ENCODE measurements at regions not wholly inside any gene's neighbourhood (a gene's known extent, or its start where the extent isn't known, plus 50 kb on each side); places are given as distances from the start of the nearest gene placed in this dataset.

DNA sequence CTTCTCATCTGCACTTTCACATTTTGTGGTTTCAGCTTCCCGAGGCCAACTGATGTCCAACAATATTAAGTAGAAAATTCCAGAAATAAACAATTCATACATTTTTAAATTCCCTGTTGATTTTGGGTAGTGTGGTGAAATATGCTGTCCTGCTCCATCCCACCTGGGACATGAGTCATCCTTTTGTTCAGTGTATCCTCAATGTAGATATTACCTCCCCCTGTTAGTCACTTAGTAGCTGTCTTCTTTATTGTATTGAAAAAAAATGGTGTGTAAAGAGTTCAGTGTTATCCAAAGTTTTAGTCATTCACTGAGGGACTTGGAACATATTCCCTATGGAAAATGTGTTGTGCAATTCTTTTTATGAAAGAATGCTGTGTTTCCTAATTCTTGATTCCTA, 348.1 kb downstream of the SOCS6 start:
- no peak for DNase-seq (ENCODE audit: low spot score in 2 of 2)
- H3K27me3 Mint-ChIP-seq = no peaks in the 10 kb centered on the region
- no peaks in the 10 kb centered on the region for H3K4me1 Mint-ChIP-seq
- H3K27ac Mint-ChIP-seq (ENCODE audit: low read depth) = no peak overlapping the region
- no peak overlapping the region for H3K4me3 Mint-ChIP-seq
- no peak for ATAC-seq (replicated peaks; ENCODE audit: extremely low read depth, poor library complexity, severe bottlenecking)
- no peaks in the 10 kb centered on the region for H3K36me3 Mint-ChIP-seq (ENCODE audit: insufficient read depth)
- no peaks in the 10 kb centered on the region for H3K9me3 Mint-ChIP-seq

DNA sequence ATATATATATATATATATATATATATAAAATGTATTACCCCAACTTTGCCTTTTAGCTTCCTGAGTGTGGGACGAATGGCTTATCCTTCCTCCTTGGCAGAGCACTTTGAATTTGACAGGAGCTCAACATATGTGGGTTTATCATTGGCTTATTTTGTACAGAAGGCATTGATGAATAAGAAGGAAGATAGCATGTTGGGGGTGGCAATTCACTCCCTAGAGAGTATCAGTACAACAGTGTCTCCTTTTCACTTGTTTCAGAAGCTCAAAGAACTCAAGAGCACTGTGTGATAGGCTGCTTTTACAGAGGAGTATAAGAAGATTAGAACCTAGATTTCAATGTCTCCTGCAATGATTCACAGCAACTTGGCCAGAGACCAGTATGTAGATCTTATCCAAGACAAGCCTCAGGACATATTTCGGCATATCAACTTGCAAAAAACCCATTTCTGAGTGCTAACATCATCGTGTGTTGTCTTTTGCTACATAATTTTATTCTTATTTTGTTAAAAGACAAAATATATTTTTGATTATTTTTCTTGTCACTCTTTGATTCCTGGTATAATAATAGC, 345.8 kb downstream of the SOCS6 start:
- H3K27me3 Mint-ChIP-seq = no peaks in the 10 kb centered on the region
- ATAC-seq (replicated peaks; ENCODE audit: extremely low read depth, poor library complexity, severe bottlenecking) (no peak), DNase-seq (ENCODE audit: low spot score in 2 of 2) (no peak)
- no peaks in the 10 kb centered on the region for H3K4me1 Mint-ChIP-seq
- H3K9me3 Mint-ChIP-seq = no peaks in the 10 kb centered on the region
- no peak overlapping the region for H3K4me3 Mint-ChIP-seq
- H3K27ac Mint-ChIP-seq (ENCODE audit: low read depth) = no peak overlapping the region
- no peaks in the 10 kb centered on the region for H3K36me3 Mint-ChIP-seq (ENCODE audit: insufficient read depth)

DNA sequence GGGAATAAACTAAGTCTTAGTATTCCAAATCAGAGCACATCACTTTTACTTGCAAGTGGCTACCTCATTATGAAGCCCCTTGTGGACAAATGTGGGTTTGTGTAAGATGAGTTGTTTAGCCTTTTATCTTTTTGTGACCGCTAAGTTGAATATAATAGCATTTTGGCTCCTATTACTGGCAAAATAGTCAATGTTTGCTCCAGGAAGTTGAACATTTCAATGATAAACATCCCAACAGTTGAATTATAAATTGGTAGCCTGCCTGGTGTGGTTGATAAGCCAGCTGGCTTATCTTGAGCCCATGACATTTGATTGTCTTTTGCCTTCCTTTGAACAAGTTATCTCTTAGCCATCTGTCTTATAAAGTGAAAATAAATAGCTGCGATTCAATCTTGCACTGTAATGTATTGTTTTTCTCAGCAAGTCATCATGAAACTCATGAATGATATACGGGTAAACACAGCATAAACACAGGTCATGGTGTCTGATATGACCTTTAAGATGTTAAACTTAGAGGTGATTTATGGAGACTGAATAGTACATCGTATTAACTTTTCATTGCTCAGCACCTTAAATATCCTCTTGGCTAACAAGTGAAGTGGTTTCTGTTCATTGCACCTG, 338.4 kb downstream of the SOCS6 start:
- no peaks in the 10 kb centered on the region for H3K4me1 Mint-ChIP-seq
- ATAC-seq (replicated peaks; ENCODE audit: extremely low read depth, poor library complexity, severe bottlenecking) = no peak
- H3K4me3 Mint-ChIP-seq = no peak overlapping the region
- no peak for DNase-seq (ENCODE audit: low spot score in 2 of 2)
- no peak overlapping the region for H3K27ac Mint-ChIP-seq (ENCODE audit: low read depth)
- H3K36me3 Mint-ChIP-seq (ENCODE audit: insufficient read depth) = no peaks in the 10 kb centered on the region
- no peaks in the 10 kb centered on the region for H3K27me3 Mint-ChIP-seq
- H3K9me3 Mint-ChIP-seq = peaks cover 24% of the 10 kb centered on the region

DNA sequence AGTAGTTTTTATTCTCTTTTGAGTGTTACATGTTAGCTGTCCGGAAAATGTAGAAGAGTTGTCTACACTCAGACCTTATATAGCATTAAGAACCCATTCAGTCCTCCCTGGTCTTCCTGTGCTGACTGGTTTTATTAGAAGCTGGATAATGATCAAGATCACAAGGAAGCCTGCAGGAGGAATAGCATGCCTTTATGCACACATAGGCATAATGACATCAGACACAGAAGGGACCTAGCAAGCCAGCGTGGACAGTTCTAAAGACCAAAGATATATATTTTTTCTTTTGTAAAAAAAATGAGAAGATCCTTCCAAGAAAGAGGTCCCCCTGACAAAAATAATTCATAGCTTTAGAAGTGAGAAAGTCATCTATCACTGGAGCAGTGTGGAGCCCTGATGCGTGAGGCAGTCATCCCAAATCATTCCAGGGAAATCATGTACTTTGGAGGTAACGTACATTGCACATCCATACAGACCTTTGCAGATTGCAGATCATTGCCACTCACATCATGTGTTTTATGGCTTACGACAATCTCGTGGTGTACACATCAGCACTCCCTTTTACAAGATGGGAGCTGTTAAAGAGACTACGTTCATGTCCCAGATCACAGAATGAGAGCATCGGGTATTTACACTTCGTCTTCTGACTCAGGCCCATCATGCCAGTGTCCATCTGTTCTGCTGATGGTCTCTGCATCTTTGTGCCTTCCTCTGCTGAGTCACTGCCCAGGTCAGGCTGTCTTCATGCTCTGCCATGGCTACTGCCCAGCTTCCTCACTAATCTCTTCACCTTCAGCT, 334.0 kb downstream of the SOCS6 start:
- no peaks in the 10 kb centered on the region for H3K36me3 Mint-ChIP-seq (ENCODE audit: insufficient read depth)
- H3K27me3 Mint-ChIP-seq = no peaks in the 10 kb centered on the region
- DNase-seq (ENCODE audit: low spot score in 2 of 2) (no peak), ATAC-seq (replicated peaks; ENCODE audit: extremely low read depth, poor library complexity, severe bottlenecking) (no peak)
- peaks cover 24% of the 10 kb centered on the region for H3K9me3 Mint-ChIP-seq
- no peak overlapping the region for H3K27ac Mint-ChIP-seq (ENCODE audit: low read depth)
- peaks cover 9% of the 10 kb centered on the region for H3K4me1 Mint-ChIP-seq
- H3K4me3 Mint-ChIP-seq = no peak overlapping the region

DNA sequence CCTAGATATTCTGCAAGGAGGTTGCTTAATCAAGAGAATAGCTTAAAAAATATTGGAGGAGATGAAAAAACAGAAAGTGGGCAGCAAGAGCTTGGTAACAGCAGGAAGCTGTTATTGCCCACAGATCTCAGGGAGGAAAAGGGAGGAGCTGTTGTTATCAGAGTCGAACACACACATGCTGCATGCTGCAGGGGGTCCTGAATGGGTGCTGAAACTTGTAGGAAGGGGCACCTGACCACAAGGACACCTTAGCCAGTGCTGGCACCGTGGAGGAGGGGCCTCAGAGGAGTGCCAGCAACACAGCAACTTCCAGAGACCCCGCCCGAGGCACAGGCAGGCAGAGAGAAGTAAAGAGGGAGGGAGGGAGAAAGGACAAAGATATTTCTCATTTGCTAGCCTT, 332.9 kb downstream of the SOCS6 start:
- peak overlapping the region; percentile 61 for H3K4me3 Mint-ChIP-seq
- no peak for DNase-seq (ENCODE audit: low spot score in 2 of 2)
- peaks cover 9% of the 10 kb centered on the region for H3K4me1 Mint-ChIP-seq
- no peaks in the 10 kb centered on the region for H3K36me3 Mint-ChIP-seq (ENCODE audit: insufficient read depth)
- H3K27me3 Mint-ChIP-seq = no peaks in the 10 kb centered on the region
- H3K9me3 Mint-ChIP-seq = peaks cover 19% of the 10 kb centered on the region
- ATAC-seq (replicated peaks; ENCODE audit: extremely low read depth, poor library complexity, severe bottlenecking) = peak; percentile 43
- peak overlapping the region; percentile 75 for H3K27ac Mint-ChIP-seq (ENCODE audit: low read depth)

DNA sequence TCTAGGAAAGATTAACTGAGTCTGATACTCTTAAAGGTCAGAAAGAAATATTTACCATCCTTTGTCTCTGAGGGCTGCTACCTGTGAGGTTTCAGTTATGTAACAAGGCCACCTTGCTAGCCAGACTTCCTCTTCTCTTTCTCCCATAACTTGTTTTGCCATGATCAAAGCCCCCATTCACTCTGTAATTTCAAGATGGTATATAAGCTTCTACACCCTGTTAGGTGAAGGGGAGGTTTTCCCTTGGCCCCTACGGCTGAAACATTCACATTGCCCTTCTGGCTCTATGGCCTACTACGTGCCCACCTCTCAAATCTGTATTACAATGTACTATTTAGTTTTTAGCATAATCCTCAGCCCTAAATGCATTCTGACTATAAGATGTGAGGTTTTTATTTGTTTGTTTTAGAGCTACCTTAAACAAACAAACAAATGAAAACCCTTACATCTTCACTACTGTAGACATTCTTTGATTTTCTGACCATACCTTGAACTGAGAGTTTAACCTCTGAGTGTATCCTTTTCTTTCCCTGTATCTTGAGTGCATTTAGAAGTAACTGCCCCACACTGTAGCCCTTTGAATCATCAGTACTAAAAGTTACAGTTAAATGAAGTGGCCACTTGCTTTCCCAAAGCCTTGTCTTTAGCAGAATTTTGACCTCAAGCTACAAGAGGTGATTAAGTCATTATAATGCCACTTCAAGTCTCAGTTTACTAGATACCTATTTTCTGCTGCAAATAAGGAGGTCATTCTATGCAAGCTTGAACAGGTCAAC, 332.2 kb downstream of the SOCS6 start:
- Mint-ChIP-seq H3K27ac (ENCODE audit: low read depth) (peak overlapping the region; percentile 75), H3K4me3 (peak overlapping the region; percentile 61), H3K9me3 (peaks cover 16% of the 10 kb centered on the region), H3K27me3 (no peaks in the 10 kb centered on the region), H3K36me3 (ENCODE audit: insufficient read depth) (no peaks in the 10 kb centered on the region), H3K4me1 (peaks cover 9% of the 10 kb centered on the region)
- no peak for ATAC-seq (replicated peaks; ENCODE audit: extremely low read depth, poor library complexity, severe bottlenecking)
- no peak for DNase-seq (ENCODE audit: low spot score in 2 of 2)

DNA sequence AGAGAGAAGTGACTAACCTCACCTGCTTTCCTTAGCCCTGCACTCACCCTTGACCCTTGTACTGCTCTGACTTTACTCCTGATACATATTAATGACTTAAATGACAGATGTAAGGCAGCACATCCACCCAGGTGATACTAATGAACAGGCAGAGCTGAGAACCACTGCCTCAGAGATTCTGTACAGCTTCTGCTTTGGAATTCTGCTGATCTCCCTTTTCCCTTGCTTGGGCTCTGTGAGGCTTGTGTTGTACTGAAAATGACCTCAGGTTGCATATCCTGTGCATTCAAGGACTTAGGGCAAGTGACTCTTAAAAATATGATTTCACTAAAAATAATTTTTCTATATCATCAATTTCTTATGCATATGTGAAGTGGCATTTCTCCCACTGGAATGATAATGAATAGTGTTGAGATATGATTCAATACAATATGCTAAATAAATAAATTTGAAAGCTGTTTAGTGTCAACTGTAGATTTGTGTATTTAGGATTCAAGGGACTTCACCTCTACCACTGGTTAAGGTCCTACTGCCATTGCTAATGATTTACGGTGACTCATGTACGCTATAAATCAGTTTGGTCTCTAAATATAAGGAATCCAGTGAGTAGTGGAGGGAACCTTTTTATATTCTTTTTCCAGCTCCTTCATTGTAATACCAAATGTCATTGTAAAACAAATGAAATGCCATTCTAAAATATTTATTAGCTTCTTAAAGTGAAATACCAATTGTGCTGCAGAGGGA, 328.3 kb downstream of the SOCS6 start:
- DNase-seq (ENCODE audit: low spot score in 2 of 2) = no peak
- no peak overlapping the region for H3K4me3 Mint-ChIP-seq
- no peak for ATAC-seq (replicated peaks; ENCODE audit: extremely low read depth, poor library complexity, severe bottlenecking)
- H3K27me3 Mint-ChIP-seq = no peaks in the 10 kb centered on the region
- peaks cover 5% of the 10 kb centered on the region for H3K9me3 Mint-ChIP-seq
- peaks cover 9% of the 10 kb centered on the region for H3K4me1 Mint-ChIP-seq
- no peak overlapping the region for H3K27ac Mint-ChIP-seq (ENCODE audit: low read depth)
- peaks cover 2% of the 10 kb centered on the region for H3K36me3 Mint-ChIP-seq (ENCODE audit: insufficient read depth)

DNA sequence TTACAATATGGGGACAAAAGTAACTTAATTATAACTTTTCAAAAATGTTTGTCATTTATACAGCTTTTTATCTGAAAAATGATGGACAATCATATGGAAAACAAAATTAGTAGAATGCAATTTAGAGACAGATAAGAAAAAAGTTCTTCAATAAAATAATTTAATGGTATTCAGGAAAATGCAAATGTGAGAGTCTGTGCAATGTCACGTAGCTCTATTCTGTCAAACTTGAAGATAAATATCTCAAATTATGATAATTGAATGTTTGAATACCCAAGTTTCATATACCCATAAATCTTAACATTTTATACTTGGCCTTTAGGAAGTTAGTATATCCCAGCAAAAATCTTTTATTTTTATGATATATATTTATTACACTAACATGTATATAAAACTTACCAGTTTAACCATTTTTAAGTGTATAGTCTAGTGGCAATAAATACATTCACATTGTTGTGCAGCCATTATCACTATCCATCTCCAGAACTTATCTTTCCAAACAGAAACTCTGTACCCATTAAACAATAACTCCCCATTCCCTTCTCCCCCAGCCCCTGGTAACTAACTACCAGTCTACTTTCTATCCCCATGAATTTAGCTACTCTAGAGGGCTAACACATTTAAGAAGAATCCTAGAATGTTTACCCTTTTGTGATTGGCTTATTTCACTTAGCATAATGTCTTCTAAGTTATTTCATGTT, 311.5 kb downstream of the SOCS6 start:
- H3K36me3 Mint-ChIP-seq (ENCODE audit: insufficient read depth) = no peaks in the 10 kb centered on the region
- H3K27ac Mint-ChIP-seq (ENCODE audit: low read depth) = no peak overlapping the region
- H3K4me3 Mint-ChIP-seq = no peak overlapping the region

DNA sequence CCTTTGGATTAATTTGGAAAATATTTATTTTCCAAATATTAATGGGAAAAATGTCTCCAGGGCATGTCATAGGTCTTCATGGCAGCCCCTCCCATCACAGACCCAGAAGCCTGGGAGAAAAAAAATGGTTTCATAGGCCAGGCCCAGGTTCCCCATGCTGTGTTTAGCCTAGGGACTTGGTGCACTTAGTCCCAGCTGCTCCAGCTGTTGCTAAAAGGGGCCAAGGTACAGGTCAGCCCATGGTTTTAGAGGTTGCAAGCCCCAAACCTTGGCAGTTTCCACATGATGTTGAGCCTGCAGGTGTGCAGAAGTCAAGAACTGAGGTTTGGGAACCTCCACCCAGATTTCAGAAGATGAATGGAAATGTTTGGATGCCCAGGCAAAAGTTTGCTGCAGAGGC, 309.6 kb downstream of the SOCS6 start:
- Mint-ChIP-seq H3K36me3 (ENCODE audit: insufficient read depth) (no peaks in the 10 kb centered on the region), H3K9me3 (no peaks in the 10 kb centered on the region), H3K27ac (ENCODE audit: low read depth) (no peak overlapping the region), H3K4me3 (no peak overlapping the region), H3K27me3 (no peaks in the 10 kb centered on the region), H3K4me1 (no peaks in the 10 kb centered on the region)
- DNase-seq (ENCODE audit: low spot score in 2 of 2) (no peak), ATAC-seq (replicated peaks; ENCODE audit: extremely low read depth, poor library complexity, severe bottlenecking) (no peak)

More for the DNA sequence above, 311.5 kb downstream of the SOCS6 start:
- Mint-ChIP-seq H3K4me1 (no peaks in the 10 kb centered on the region), H3K27me3 (no peaks in the 10 kb centered on the region), H3K9me3 (no peaks in the 10 kb centered on the region)
- no peak for ATAC-seq (replicated peaks; ENCODE audit: extremely low read depth, poor library complexity, severe bottlenecking)
- no peak for DNase-seq (ENCODE audit: low spot score in 2 of 2)

DNA sequence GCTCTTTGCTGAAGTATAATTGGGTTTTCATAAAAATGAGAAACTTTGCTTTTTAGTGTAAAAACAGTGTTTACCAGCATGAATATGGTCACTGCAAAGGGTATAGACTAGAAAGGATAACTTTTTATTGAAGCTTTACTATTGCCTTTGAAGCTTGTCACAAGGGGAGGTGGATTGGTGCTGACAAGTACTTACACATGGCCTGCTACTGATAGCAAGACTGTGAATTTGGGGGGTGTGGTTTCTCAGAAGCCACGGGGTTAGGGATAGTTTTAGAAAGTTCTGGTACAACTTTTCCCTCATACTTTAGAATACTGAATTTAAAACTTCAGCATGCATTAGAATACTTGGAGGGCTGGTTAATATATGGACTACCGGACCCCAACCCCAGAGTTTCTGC, 294.1 kb downstream of the SOCS6 start:
- H3K4me1 Mint-ChIP-seq = no peaks in the 10 kb centered on the region

DNA sequence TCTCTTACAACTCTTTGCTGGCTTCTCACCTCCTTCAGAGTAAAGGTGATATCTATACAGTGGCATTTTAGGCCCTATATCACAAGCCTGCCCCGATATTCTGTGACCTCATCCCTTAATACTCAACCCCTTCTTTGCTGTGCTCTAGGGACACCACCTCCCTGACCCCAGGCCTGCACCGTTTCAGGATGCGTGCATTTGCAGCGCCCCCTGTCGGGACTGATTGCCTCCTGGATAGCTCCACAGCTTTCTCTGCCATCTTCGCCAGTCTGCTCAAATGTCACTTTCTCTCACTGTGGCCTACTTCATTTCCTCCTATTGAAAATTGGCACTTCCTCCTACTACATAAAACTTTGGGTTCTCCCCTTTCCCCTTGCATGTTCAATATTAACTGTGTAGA, 289.6 kb downstream of the SOCS6 start:
- ATAC-seq (replicated peaks; ENCODE audit: extremely low read depth, poor library complexity, severe bottlenecking) (no peak), DNase-seq (ENCODE audit: low spot score in 2 of 2) (no peak)
- Mint-ChIP-seq H3K27ac (ENCODE audit: low read depth) (no peak overlapping the region), H3K4me3 (no peak overlapping the region), H3K4me1 (no peaks in the 10 kb centered on the region), H3K27me3 (no peaks in the 10 kb centered on the region), H3K36me3 (ENCODE audit: insufficient read depth) (no peaks in the 10 kb centered on the region), H3K9me3 (peaks cover 12% of the 10 kb centered on the region)

More for the DNA sequence above, 294.1 kb downstream of the SOCS6 start:
- peaks cover 2% of the 10 kb centered on the region for H3K36me3 Mint-ChIP-seq (ENCODE audit: insufficient read depth)
- peaks cover 29% of the 10 kb centered on the region for H3K9me3 Mint-ChIP-seq
- no peak overlapping the region for H3K27ac Mint-ChIP-seq (ENCODE audit: low read depth)
- ATAC-seq (replicated peaks; ENCODE audit: extremely low read depth, poor library complexity, severe bottlenecking) (no peak), DNase-seq (ENCODE audit: low spot score in 2 of 2) (no peak)
- no peak overlapping the region for H3K4me3 Mint-ChIP-seq
- H3K27me3 Mint-ChIP-seq = no peaks in the 10 kb centered on the region

DNA sequence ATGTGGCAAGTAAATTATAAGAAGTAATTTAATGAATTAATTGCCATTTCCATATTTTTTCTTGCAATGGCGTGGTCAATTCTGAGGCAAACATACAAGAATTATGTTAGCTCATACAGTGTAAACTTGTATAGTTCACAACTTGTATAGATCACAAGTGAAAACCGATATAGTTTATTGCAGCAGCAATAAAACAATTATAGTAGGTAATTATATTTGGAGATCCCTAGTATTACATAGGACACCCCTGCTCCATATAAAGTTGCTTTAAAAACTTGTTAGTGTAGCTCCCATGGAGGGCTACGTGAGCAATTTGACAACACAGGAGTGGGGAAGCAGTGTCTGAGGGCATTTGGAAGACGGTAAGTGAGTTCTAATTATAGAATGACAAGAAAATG, 288.2 kb downstream of the SOCS6 start:
- Mint-ChIP-seq H3K4me1 (no peaks in the 10 kb centered on the region), H3K27me3 (no peaks in the 10 kb centered on the region), H3K4me3 (no peak overlapping the region), H3K9me3 (peaks cover 17% of the 10 kb centered on the region), H3K27ac (ENCODE audit: low read depth) (no peak overlapping the region), H3K36me3 (ENCODE audit: insufficient read depth) (no peaks in the 10 kb centered on the region)
- DNase-seq (ENCODE audit: low spot score in 2 of 2) (no peak), ATAC-seq (replicated peaks; ENCODE audit: extremely low read depth, poor library complexity, severe bottlenecking) (no peak)
